MM.1S (cell line): ENCODE measurements at regions not wholly inside any gene's neighbourhood (a gene's known extent, or its start where the extent isn't known, plus 50 kb on each side); places are given as distances from the start of the nearest gene placed in this dataset.
A peak's percentile ranks its signal among the peaks of the same experiment; 100 is the strongest.
"Not testable (repeated sequence)": the region's sequence is repeated elsewhere in the genome, so short reads cannot be mapped to it uniquely, and the experiment has no call there.

Experiments used
- DNase-seq: peaks from one replicate; pipeline ENCODE4 v3.0.0-alpha.2; 2015
- H2AFZ ChIP-seq: fragments of 300-600 bp; sonication (generic); 2 replicates; pipeline ENCODE4 v1.6.0; 2016; ENCODE audit warnings: antibody characterized with exemption, low read length
- H3F3A ChIP-seq: fragments of 300-600 bp; sonication (generic); 2 replicates; pipeline ENCODE4 v1.6.1; 2016; ENCODE audit warnings: mild to moderate bottlenecking, antibody characterized with exemption, low read length, moderate library complexity, mixed read lengths; ENCODE audit not compliant: insufficient read depth
- H3K27ac ChIP-seq: fragments of 300-600 bp; sonication (generic); 2 replicates; pipeline ENCODE4 v1.5.1; 2016; ENCODE audit warnings: mild to moderate bottlenecking, low read length
- H3K27me3 ChIP-seq: fragments of 300-600 bp; sonication (generic); replicated peaks from 2 replicates; pipeline ENCODE4 v1.6.0; 2016; ENCODE audit warnings: low read length; ENCODE audit not compliant: insufficient read depth
- H3K36me3 ChIP-seq: fragments of 300-600 bp; sonication (generic); replicated peaks from 2 replicates; pipeline ENCODE4 v1.6.1; 2016; ENCODE audit warnings: mild to moderate bottlenecking, low read length, mixed read lengths; ENCODE audit not compliant: insufficient read depth
- H3K4me1 ChIP-seq: fragments of 300-600 bp; sonication (generic); 2 replicates; pipeline ENCODE4 v1.6.1; 2016; ENCODE audit warnings: low read length, mixed read lengths
- H3K4me2 ChIP-seq: fragments of 300-600 bp; sonication (generic); 2 replicates; pipeline ENCODE4 v1.6.0; 2016; ENCODE audit warnings: low read depth, low read length
- H3K4me3 ChIP-seq: fragments of 300-600 bp; sonication (generic); 2 replicates; pipeline ENCODE4 v1.5.1; 2016; ENCODE audit warnings: low read length, mixed read lengths
- H3K79me2 ChIP-seq: fragments of 300-600 bp; sonication (generic); 2 replicates; pipeline ENCODE4 v1.6.1; 2016; ENCODE audit warnings: mixed run types, low read length, mixed read lengths
- H3K9ac ChIP-seq: fragments of 300-600 bp; sonication (generic); 2 replicates; pipeline ENCODE4 v1.6.1; 2016; ENCODE audit warnings: low read length, mixed read lengths
- H3K9me2 ChIP-seq: fragments of 300-600 bp; sonication (generic); replicated peaks from 2 replicates; pipeline ENCODE4 v1.6.1; 2016; ENCODE audit warnings: mild to moderate bottlenecking, low read length, mixed read lengths; ENCODE audit not compliant: insufficient read depth
- H3K9me3 ChIP-seq: fragments of 300-600 bp; sonication (generic); replicated peaks from 2 replicates; pipeline ENCODE4 v1.6.1; 2016; ENCODE audit warnings: mild to moderate bottlenecking, low read length, mixed read lengths; ENCODE audit not compliant: insufficient read depth
- H4K20me1 ChIP-seq: fragments of 300-600 bp; sonication (generic); 2 replicates; pipeline ENCODE4 v1.6.1; 2016; ENCODE audit warnings: mild to moderate bottlenecking, low read length, moderate library complexity, mixed read lengths; ENCODE audit not compliant: insufficient read depth
- EZH2 ChIP-seq: fragments of 300-600 bp; sonication (generic); optimal IDR thresholded peaks from 2 replicates; pipeline ENCODE3; 2017; ENCODE audit warnings: low read depth, mild to moderate bottlenecking, antibody characterized with exemption, low read length, mixed read lengths
- EZH2phosphoT487 ChIP-seq: fragments of 300-600 bp; sonication (generic); IDR thresholded peaks from 2 replicates; pipeline ENCODE4 v1.6.1; 2018; ENCODE audit warnings: antibody characterized with exemption, low read length
- TF ChIP-seq, protein P1 (sequence below): fragments of 300-600 bp; sonication (generic); IDR thresholded peaks from 2 replicates; pipeline ENCODE4 v1.5.1; 2016; ENCODE audit warnings: antibody characterized with exemption, low read length, mixed read lengths

DNA sequence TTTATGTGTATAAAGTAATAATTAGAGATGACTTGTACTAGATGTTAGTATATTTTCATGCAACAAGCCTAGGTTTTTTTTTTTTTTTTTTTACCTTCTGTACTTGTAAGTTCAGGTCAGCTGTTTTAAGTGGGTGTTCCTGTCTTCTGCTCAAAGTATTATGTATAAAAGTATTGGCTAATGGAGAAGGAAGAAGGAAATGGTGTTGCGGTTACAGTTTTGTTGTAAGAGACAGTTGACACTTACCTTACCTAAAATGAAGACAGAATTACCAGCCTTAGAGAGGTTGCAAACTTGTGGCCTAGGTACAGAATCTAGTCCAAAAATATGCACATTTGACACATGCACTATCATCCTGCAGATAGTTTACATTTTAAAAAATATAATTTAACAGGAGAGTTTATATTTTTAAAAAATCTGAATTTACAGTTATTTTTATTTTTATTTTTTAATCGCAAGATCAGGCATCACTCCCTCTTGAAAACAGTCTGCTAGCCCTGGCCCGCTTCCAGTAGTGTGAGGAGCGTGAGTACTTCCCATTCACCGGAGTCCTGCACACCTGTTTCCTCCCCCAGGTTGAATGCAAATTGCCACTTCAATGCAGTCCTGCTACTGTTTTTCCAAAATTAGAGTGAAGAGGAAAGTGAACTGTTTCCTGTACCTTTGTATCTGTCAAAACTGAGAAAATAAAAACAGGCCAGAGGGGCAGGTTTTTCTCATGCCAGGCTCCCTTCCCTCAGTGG lies 224.3 kb upstream of the SOX2 start:
- Histone ChIP-seq H3K4me3 (0 out of 2 replicates have a peak overlapping the region, but pooled peaks have one; percentile 5), H3F3A (peaks cover 14% of the 10 kb centered on the region), H3K9me3 (no peaks in the 10 kb centered on the region), H2AFZ (no peak overlapping the region), H4K20me1 (no peaks in the 10 kb centered on the region), H3K9me2 (no peaks in the 10 kb centered on the region), H3K9ac (no peak overlapping the region), H3K36me3 (no peaks in the 10 kb centered on the region), H3K79me2 (no peaks in the 10 kb centered on the region), H3K4me1 (peaks cover 32% of the 10 kb centered on the region), H3K4me2 (peak overlapping the region; percentile 60), H3K27me3 (no peaks in the 10 kb centered on the region), H3K27ac (peak overlapping the region; percentile 33; the same call in 1 of the 2 replicates)
- TF ChIP-seq, protein P1, sequence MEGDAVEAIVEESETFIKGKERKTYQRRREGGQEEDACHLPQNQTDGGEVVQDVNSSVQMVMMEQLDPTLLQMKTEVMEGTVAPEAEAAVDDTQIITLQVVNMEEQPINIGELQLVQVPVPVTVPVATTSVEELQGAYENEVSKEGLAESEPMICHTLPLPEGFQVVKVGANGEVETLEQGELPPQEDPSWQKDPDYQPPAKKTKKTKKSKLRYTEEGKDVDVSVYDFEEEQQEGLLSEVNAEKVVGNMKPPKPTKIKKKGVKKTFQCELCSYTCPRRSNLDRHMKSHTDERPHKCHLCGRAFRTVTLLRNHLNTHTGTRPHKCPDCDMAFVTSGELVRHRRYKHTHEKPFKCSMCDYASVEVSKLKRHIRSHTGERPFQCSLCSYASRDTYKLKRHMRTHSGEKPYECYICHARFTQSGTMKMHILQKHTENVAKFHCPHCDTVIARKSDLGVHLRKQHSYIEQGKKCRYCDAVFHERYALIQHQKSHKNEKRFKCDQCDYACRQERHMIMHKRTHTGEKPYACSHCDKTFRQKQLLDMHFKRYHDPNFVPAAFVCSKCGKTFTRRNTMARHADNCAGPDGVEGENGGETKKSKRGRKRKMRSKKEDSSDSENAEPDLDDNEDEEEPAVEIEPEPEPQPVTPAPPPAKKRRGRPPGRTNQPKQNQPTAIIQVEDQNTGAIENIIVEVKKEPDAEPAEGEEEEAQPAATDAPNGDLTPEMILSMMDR, result no peak
- TF ChIP-seq EZH2 (no peak), EZH2phosphoT487 (no peak)
- DNase-seq, result peak; percentile 88

DNA sequence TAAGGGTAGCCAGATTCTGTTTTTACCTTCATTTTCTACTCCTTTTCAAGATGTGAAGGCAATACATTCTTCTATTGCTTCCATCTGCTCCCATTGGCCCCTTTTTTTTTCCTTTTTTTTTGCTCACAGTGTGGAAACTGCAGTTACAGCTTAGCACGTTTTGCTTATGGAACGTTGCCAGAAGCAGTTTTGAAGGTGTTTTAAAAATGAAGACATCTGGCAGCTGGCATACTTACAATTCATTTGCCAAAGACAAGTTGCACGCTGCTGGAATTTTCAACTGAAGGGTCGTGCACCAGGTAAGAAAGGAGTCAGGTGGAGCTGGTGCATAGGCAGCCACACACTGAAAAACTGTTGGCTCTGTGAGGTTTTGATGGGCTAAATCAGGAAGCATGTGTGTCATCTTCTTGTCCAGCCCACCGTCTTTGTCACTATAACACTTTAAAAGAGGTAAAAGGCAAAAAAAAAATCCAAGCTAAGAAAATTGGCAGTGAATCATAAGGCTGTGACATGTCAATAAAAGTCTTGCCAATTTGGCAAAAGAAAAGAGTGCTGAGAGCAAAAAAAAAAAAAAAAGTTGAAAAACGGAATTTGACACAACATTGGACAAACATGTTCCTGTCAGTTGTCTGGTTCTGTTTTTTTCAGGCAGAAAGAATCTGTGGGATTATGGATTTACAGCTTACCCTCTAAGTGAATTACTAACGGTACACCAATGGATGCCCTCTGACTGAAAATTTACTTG lies 225.4 kb upstream of the SOX2 start:
- no peaks in the 10 kb centered on the region for H3K79me2 ChIP-seq
- H3K27ac ChIP-seq, result no peak overlapping the region
- H3K4me3 ChIP-seq, result no peak overlapping the region
- H3K4me1 ChIP-seq, result peaks cover 32% of the 10 kb centered on the region
- H3F3A ChIP-seq, result peaks cover 14% of the 10 kb centered on the region
- no peaks in the 10 kb centered on the region for H3K9me2 ChIP-seq
- H3K9me3 ChIP-seq, result no peaks in the 10 kb centered on the region
- no peaks in the 10 kb centered on the region for H4K20me1 ChIP-seq
- no peak for DNase-seq
- no peak overlapping the region for H3K9ac ChIP-seq
- TF ChIP-seq, protein P1, result no peak
- TF ChIP-seq EZH2phosphoT487 (no peak), EZH2 (no peak)
- peak overlapping the region; percentile 60 for H3K4me2 ChIP-seq
- H3K36me3 ChIP-seq, result no peaks in the 10 kb centered on the region
- H2AFZ ChIP-seq, result no peak overlapping the region
- H3K27me3 ChIP-seq, result no peaks in the 10 kb centered on the region

DNA sequence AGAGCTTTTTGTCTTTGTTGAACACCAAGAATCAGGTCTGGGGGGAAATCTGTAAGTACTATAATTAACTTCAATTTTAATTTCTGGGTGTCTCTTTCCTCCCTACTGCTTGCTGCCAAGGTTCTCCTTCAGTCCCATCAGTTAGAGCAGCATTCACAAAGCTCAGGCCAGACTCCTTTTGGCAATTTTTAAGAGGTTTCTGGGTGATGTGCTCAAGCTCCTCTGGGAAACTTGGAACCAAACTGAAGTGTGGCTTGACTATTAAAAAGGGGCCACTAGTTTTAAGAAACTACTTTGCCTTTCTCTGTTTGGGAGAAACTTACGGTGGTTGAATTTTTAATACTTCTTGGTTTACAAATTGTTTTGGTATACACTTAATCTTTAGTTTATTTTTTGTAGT lies 227.7 kb upstream of the SOX2 start:
- no peak overlapping the region for H3K9ac ChIP-seq
- TF ChIP-seq, protein P1, result no peak
- TF ChIP-seq EZH2phosphoT487 (no peak), EZH2 (no peak)
- no peak overlapping the region for H3K4me2 ChIP-seq
- H3K27ac ChIP-seq, result no peak overlapping the region
- H2AFZ ChIP-seq, result no peak overlapping the region
- no peaks in the 10 kb centered on the region for H4K20me1 ChIP-seq
- peaks cover 14% of the 10 kb centered on the region for H3F3A ChIP-seq
- H3K4me1 ChIP-seq, result peaks cover 26% of the 10 kb centered on the region
- no peaks in the 10 kb centered on the region for H3K9me3 ChIP-seq
- no peaks in the 10 kb centered on the region for H3K9me2 ChIP-seq
- no peak overlapping the region for H3K4me3 ChIP-seq
- no peaks in the 10 kb centered on the region for H3K36me3 ChIP-seq
- no peaks in the 10 kb centered on the region for H3K27me3 ChIP-seq
- no peaks in the 10 kb centered on the region for H3K79me2 ChIP-seq
- no peak for DNase-seq

DNA sequence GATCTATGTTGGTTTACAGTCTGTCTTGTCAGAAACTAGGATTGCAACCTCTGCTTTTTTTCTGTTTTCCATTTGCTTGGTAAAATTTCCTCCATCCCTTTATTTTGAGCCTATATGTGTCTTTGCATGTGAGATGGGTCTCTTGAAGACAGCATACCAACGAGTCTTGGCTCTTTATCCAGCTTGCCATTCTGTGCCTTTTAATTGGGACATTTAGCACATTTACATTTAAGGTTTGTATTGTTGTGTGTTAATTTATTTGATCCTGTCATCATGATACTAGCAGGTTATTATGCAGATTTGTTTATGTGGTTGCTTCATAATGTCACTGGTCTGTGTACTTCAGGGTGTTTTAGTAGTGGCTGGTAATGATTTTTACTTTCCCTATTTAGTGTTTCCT lies 236.6 kb upstream of the SOX2 start:
- not testable (repeated sequence) for H3K4me1 ChIP-seq, H3K79me2 ChIP-seq, H4K20me1 ChIP-seq, DNase-seq, H3K9ac ChIP-seq, H3K4me2 ChIP-seq, H3K4me3 ChIP-seq, H3K27me3 ChIP-seq, H3K36me3 ChIP-seq, H3K9me2 ChIP-seq, H2AFZ ChIP-seq, H3K9me3 ChIP-seq, H3F3A ChIP-seq, H3K27ac ChIP-seq
